ENCODE measurements at regions not wholly inside any gene's neighbourhood (a gene's known extent, or its start where the extent isn't known, plus 50 kb on each side); places are given as distances from the start of the nearest gene placed in this dataset.
"Not testable (repeated sequence)": the region's sequence is repeated elsewhere in the genome, so short reads cannot be mapped to it uniquely, and the experiment has no call there.

DNA sequence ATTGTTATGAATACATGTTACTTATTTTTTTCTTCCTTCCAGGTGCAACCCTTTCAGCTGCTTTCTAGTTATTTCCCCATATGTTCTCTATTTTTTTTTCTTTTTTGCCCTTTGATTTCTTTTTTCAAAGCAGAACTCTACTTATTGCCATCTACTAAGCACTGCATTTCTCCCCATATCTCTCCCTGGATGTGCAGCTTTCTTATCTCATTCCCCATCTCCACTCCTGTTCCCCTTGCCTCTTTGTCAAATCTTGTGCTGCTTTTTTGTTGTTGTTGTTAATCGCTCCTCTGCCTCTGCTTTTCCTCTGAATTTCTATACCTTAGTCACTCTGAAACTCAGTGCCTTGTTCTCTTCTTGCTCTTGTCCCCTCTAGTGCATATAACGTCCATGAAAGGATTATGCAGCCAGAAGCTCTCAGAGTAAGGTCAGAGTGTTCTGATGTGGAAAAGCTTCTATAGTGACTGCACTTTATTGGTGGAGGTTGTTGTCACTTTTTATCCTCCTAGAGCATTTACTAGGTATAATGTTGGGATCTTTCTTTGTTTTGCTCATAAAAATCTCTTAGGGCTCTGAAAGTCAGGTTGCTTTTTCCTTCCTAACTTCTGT lies 51.1 kb upstream of the JADE1 start:
- DNase-seq, result no peak

DNA sequence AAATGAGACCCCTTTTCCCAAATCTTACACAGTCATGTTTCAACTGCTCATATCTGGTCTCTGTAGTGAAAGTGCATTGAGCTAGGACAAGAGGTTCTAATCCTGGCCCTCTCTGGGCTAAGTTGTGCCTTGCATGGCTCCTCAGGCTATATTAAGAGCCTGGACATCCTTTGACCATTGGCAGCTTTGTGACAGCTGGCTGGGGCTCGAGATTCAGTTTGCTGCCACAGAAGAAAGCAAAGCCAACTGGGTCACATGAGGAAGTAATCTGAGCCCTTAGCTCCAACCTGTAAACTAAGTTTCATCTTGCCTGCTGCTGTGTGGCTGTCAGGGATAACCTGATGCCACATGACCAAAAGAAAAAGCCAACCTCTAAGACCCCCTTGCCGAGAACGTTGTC lies 51.8 kb upstream of the JADE1 start:
- no peak for DNase-seq

DNA sequence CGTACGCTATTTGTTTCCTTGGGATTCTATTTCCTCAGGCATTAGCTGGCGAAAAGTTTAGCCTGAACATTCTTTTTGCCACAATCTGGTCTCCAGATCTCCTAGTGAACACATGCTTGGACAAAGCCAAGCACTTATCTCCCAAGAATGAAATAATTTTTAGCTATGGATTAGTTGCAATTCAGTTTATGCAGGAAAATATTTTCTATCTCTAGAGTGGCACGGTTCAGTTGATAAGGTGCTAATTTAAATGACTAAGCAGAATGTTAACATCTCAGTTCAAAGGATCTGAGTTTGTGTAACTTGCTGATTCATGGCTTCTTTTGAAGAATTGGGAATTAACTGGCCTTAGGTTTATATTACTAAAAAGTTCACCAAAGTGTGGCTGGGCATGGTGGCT lies 58.1 kb upstream of the JADE1 start:
- DNase-seq, result no peak

DNA sequence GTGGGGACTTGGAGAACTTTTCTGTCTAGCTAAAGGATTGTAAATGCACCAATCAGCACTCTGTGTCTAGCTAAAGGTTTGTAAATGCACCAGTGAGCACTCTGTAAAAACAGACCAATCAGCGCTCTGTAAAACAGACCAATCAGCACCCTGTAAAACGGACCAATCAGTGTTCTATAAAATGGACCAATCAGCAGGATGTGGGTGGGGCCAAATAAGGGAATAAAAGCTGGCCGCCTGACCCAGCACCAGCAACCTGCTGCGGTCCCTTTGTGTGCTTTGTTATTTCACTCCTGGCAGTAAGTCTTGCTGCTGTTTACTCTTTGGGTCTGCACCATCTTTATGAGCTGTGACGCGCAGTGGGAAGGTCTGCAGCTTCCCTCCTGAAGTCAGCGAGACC lies 67.8 kb upstream of the JADE1 start:
- DNase-seq, result not testable (repeated sequence)

DNA sequence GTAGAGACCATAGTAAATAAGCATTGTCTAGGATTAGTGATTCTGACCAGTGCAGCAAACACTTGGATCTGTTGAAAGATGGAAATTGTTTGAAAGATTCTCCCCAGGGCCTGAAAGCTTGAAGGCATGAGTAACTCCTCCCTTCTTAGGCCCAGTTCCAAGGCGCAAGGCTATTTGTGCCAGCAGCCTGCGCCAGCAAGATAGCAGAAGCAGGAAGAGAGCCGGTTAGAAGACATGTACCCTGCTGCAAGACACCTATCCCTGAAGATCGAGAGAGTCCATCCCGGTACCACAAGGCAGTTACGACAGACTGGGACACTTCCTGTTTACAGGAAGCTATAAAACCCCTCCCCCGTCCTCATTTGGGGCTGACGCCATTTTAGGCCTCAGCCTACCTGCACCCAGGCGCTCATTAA lies 72.4 kb upstream of the JADE1 start:
- DNase-seq, result no peak

DNA sequence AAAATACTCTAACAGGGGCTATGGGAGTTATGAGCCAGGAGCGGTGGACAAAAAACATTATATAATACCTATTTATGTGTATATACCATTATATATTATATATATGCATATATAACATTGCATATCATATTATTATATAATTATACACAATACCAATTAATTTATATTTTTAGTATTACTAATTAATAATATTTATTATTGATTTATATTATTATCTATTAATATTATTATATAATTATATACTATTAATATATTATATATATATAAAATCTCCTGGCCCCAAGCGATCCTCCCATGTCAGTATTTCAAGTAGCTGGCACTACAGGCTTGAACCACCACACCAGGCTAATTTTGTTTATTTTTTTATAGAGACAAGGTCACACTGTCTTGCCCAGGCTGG lies 73.8 kb upstream of the JADE1 start:
- DNase-seq, result no peak

- DNase-seq, result no peak
Measured at GRCh38 chr4:128728190-128728589, 81.3 kb upstream of the JADE1 start.

DNA sequence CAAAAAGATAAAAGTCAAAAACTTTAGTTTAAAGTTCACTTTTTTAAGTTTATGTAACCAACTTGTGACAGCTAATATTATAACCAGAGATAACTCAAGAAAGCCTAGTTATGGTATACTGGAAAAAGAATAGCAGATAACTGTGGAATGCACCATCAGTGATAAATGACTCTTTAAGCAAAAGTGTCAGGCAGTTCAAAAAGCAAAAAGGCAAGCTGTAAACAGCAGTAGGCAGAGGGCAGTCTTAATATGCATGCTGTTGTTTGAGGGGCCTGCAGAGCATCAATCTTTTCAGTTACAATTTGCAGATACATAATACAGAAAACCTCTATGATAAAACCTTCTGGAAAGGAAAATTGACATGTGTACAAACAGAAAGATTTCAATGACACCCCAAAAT lies 81.8 kb upstream of the JADE1 start:
- no peak for DNase-seq

GRCh38 chr4:128725405-128726055 lies 84.0 kb upstream of the JADE1 start:
- DNase-seq, result no peak

- DNase-seq, result no peak
Measured at GRCh38 chr4:128722911-128723310, 86.6 kb upstream of the JADE1 start.

DNA sequence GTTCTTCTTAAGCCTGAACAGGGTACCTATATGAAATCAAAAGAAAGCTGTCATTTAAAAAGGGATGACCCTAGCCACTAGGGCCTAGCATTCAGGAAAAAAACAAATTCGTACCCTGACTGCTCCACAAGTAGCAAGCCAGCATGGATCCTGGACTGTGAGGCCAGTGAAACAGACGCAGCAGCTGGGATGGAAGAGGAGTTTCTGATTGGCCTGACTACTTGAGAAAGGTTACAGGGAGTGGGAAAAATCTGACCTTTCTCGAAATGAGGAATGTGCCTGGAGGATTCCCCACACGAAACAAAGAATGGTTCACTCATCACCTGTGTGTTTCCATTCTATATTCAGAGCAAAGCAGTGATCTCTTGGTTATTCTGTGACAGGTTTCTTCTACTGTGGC lies 87.6 kb upstream of the JADE1 start:
- DNase-seq, result no peak

DNA sequence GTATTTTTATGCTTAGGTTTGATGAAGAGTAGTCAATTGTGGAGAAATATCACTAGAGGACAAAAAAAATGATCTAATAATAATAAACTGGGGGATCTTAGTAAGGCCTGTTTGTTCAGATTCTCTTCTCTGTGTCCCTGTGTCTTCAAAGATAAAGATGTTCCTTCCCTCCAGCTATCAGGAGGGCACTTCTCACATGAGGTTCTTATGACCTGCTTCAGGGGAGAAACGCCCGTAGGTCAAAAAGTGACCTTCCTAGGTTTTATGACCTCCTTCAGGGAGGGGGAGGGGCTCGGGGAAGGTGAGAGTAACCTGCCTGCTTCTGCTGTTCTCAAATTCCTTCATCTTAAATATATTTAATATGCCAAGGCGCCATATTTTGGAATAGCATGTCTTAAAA lies 89.2 kb upstream of the JADE1 start:
- no peak for DNase-seq

- DNase-seq, result no peak
Measured at GRCh38 chr4:128718768-128719167, 90.7 kb upstream of the JADE1 start.

DNA sequence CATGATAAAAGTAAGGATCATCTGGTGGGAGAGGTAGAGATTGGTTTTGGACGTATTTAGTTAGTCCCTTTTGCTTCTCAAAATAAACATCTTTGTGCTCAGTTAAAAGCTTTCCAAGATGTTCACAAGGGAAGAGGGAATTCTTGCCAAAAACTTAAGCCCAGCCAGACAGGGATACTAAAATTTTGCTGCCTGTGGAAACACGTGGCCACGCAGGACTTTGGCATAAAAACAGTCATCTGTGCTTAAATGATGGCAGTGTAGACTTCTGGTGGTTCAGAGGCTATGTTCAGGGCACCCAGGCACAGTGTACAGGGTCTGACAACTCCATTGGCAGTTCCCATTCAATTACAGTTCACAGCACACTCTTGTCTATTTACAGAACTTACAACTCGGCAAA lies 93.2 kb upstream of the JADE1 start:
- no peak for DNase-seq

GRCh38 chr4:128715616-128716015 lies 93.9 kb upstream of the JADE1 start:
- no peak for DNase-seq

GRCh38 chr4:128711361-128711760 lies 98.1 kb upstream of the JADE1 start:
- no peak for DNase-seq

- DNase-seq, result peak; percentile 56
Measured at GRCh38 chr4:128709268-128709667, 100.2 kb upstream of the JADE1 start.

GRCh38 chr4:128707864-128708263 lies 101.6 kb upstream of the JADE1 start:
- no peak for DNase-seq

DNA sequence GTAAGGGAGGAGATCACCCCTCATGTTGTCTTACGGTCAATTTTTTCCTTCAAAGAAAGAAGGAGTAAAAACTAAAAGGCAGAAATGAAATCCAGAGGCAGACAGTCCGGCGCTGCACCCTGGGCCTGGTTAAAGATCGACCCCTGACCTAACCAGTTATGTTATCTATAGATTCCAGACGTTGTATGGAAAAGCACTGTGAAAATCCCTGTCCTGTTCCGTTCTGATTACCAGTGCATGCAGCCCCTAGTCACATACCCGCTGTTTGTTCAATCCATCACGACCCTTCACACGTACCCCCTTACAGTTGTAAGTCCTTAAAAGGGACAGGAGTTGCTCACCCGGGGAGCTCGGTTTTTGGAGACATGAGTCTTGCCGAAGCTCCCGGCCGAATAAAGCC lies 105.6 kb upstream of the JADE1 start:
- no peak for DNase-seq

DNA sequence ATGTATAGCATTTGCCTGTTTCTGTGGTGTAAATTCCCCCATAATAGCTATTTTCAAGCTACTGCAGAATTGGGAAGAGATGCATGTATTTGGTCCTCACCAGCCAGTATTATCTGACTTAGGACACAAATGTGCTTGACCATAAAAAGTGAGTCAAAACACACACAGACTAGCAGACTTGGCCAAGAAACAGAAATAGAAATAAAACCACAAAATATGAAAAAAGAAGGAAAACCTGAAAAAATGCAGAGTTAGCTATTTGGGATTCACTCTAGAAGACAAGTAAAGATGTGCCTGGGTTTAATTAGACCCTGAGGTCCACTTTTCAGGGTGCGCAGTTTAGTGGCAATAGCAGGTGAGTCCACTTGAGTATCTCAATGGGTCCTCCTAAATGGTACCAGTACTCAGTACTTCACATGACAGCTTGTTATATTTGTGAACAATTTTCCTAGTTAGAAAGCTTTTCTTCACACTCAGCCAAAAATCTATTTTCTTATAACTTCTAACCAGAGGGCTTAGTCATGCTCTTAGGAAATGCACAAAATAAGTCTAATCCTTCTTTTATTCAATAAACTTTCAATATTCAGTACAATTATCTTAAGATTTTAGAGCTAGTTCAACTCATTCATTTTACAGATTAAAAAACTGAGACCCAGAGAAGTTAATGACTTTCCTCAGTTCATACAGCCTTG lies 108.7 kb upstream of the JADE1 start:
- no peak for DNase-seq

GRCh38 chr4:128698386-128698785 lies 111.1 kb upstream of the JADE1 start:
- DNase-seq, result no peak

DNA sequence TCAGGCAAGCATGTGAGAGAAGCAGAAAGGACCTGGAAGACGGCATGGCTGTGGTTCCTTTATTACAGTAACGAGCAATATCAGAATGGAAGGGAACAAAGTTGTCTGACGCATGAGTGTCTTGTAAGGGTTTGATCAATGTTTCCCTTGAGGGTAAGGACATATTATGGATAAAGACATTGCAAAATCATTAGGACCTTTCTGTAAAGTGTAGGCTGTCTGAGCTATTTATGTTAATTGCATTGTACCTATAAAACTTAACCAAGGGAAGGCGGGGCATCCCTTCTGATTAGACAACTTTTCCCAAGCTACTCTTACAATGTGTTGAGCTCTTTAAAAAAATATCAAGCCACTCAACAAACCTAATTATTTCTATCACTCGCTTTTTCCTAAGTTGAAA lies 112.2 kb upstream of the JADE1 start:
- no peak for DNase-seq

- DNase-seq, result no peak
Measured at GRCh38 chr4:128690011-128690410, 119.5 kb upstream of the JADE1 start.

- no peak for DNase-seq
Measured at GRCh38 chr4:128688846-128689437, 120.6 kb upstream of the JADE1 start.

All from GF-D8 (cell line).